DOHH2 (cell line): ENCODE measurements at regions not wholly inside any gene's neighbourhood (a gene's known extent, or its start where the extent isn't known, plus 50 kb on each side); places are given as distances from the start of the nearest gene placed in this dataset.

Experiments
- EZH2phosphoT487 ChIP-seq: fragments of 200-600 bp; sonication (generic); IDR thresholded peaks from 2 replicates; pipeline ENCODE4 v1.6.1; 2017; ENCODE audit warnings: borderline replicate concordance, mild to moderate bottlenecking, antibody characterized with exemption, low read length, moderate library complexity, mixed read lengths
- TF ChIP-seq, protein P1 (sequence below): fragments of 200-600 bp; sonication (generic); IDR thresholded peaks from one replicate; pipeline ENCODE4 v1.5.1; 2014; ENCODE audit warnings: antibody characterized with exemption, mild to moderate bottlenecking, low read depth, low read length; ENCODE audit not compliant: poor library complexity, severe bottlenecking

GRCh38 chr20:16123623-16124022 is 449.6 kb downstream of the KIF16B start:
- TF ChIP-seq EZH2phosphoT487: no peak
- TF ChIP-seq, protein P1, sequence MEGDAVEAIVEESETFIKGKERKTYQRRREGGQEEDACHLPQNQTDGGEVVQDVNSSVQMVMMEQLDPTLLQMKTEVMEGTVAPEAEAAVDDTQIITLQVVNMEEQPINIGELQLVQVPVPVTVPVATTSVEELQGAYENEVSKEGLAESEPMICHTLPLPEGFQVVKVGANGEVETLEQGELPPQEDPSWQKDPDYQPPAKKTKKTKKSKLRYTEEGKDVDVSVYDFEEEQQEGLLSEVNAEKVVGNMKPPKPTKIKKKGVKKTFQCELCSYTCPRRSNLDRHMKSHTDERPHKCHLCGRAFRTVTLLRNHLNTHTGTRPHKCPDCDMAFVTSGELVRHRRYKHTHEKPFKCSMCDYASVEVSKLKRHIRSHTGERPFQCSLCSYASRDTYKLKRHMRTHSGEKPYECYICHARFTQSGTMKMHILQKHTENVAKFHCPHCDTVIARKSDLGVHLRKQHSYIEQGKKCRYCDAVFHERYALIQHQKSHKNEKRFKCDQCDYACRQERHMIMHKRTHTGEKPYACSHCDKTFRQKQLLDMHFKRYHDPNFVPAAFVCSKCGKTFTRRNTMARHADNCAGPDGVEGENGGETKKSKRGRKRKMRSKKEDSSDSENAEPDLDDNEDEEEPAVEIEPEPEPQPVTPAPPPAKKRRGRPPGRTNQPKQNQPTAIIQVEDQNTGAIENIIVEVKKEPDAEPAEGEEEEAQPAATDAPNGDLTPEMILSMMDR: no peak
